ENCODE measurements at regions not wholly inside any gene's neighbourhood (a gene's known extent, or its start where the extent isn't known, plus 50 kb on each side); places are given as distances from the start of the nearest gene placed in this dataset.

DNA sequence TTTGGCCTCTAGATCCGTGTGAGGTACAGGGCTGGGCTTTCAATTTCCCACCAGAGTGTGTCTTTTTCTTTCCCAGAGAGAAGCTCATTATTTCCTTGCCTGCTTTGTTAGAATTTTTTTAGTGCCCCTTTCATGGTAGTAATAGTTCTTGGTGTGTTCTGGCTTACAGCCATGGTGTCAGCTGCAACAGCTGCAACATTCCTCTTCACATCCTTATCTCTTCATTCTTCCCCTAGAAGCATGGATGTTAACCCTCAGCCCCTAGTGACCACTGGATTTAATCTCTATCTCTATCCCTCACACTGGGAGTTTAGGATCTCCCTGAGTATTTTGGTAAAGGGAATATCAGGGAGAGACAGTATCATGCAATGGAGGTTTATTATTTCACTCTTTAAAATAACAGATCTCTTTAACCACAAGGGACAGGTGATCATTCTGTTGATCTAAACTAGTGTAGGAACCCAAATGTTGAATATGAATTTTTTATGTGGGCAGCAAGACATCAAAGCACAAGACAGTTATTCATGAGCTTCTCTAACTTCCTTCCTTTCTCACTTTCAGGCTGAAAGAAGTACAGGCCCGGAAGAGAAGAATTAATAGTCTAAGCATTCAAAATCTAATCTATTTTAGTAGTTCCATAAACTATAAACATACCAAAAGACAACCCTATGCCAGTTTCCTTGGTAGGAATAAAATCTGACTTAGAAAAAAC lies 160.2 kb downstream of the FAM170A start:
- no peak overlapping the region for H3K27ac Mint-ChIP-seq (ENCODE audit: unreplicated experiment)
- TF ChIP-seq, protein P1, sequence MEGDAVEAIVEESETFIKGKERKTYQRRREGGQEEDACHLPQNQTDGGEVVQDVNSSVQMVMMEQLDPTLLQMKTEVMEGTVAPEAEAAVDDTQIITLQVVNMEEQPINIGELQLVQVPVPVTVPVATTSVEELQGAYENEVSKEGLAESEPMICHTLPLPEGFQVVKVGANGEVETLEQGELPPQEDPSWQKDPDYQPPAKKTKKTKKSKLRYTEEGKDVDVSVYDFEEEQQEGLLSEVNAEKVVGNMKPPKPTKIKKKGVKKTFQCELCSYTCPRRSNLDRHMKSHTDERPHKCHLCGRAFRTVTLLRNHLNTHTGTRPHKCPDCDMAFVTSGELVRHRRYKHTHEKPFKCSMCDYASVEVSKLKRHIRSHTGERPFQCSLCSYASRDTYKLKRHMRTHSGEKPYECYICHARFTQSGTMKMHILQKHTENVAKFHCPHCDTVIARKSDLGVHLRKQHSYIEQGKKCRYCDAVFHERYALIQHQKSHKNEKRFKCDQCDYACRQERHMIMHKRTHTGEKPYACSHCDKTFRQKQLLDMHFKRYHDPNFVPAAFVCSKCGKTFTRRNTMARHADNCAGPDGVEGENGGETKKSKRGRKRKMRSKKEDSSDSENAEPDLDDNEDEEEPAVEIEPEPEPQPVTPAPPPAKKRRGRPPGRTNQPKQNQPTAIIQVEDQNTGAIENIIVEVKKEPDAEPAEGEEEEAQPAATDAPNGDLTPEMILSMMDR (IDR thresholded peaks at IDR 0.05; ENCODE audit: unreplicated experiment): no peak

DNA sequence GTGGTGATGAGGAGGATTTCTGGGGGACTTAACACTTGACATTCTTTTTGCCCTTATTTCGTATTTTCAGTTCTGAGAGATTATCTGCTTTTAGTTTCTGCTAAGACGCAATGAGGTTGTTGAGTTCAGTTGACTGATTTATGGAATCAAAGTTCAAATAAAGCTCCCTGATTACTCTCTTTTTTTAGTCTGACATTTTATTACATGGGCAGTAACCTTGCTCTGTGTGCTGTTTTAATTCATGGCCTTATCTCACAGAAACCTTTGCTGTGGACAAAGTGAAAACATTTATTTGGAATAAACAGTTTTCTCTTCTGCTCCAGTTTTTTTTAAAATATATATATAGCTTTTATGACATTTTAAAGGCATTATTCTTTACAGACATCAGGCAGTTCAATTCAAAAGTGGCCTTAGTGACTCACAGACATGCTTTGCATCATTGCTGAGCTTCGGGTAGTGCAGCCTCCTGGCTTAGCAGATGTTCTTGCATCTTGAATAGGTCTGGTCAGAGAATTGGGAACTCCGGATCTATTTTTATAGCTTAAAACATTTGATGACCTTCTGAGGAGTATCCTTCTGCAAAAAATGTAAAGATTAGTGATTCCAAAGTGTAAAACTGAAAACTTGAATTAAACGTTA lies 162.9 kb downstream of the FAM170A start:
- Mint-ChIP-seq H3K36me3 (ENCODE audit: low read depth, unreplicated experiment) (no peaks in the 10 kb centered on the region), H3K4me3 (ENCODE audit: unreplicated experiment) (no peak overlapping the region), H3K9me3 (ENCODE audit: unreplicated experiment) (no peaks in the 10 kb centered on the region), H3K27me3 (ENCODE audit: unreplicated experiment) (peaks cover 2% of the 10 kb centered on the region), H3K27ac (ENCODE audit: unreplicated experiment) (no peak overlapping the region), H3K4me1 (ENCODE audit: unreplicated experiment) (no peaks in the 10 kb centered on the region)
- no peak for DNase-seq (ENCODE audit: low spot score)
- TF ChIP-seq, protein P1 (IDR thresholded peaks at IDR 0.05; ENCODE audit: unreplicated experiment): no peak

More for the DNA sequence above, 160.2 kb downstream of the FAM170A start:
- Mint-ChIP-seq H3K27me3 (ENCODE audit: unreplicated experiment) (peaks cover 2% of the 10 kb centered on the region), H3K9me3 (ENCODE audit: unreplicated experiment) (no peaks in the 10 kb centered on the region), H3K4me3 (ENCODE audit: unreplicated experiment) (no peak overlapping the region), H3K36me3 (ENCODE audit: low read depth, unreplicated experiment) (no peaks in the 10 kb centered on the region), H3K4me1 (ENCODE audit: unreplicated experiment) (no peaks in the 10 kb centered on the region)
- no peak for DNase-seq (ENCODE audit: low spot score)

GRCh38 chr5:119795768-119796167 lies 166.4 kb downstream of the FAM170A start:
- TF ChIP-seq, protein P1 (IDR thresholded peaks at IDR 0.05; ENCODE audit: unreplicated experiment): no peak
- H3K27me3 Mint-ChIP-seq (ENCODE audit: unreplicated experiment): peaks cover 2% of the 10 kb centered on the region
- no peaks in the 10 kb centered on the region for H3K36me3 Mint-ChIP-seq (ENCODE audit: low read depth, unreplicated experiment)
- no peak for DNase-seq (ENCODE audit: low spot score)
- no peaks in the 10 kb centered on the region for H3K9me3 Mint-ChIP-seq (ENCODE audit: unreplicated experiment)
- no peak overlapping the region for H3K4me3 Mint-ChIP-seq (ENCODE audit: unreplicated experiment)
- no peak overlapping the region for H3K27ac Mint-ChIP-seq (ENCODE audit: unreplicated experiment)
- no peaks in the 10 kb centered on the region for H3K4me1 Mint-ChIP-seq (ENCODE audit: unreplicated experiment)

DNA sequence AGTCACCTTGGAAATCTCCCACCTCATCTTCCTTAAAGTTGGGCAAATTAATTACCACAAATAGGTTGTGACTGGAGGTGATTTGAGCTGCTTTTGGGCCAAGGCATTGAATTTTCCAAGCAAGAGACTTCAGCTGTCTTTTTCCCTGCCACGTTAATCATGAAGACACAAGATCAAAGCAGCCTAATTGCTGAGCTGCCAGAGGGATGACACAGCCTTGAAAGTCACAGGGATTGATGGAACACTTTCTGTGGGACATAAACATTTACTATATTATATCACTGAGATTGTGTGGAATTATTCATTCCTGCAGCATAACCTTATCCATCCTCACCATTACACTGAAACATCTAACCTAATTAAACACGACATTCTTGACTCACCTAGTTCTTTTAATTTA lies 172.2 kb downstream of the FAM170A start:
- no peak overlapping the region for H3K27ac Mint-ChIP-seq (ENCODE audit: unreplicated experiment)
- no peaks in the 10 kb centered on the region for H3K27me3 Mint-ChIP-seq (ENCODE audit: unreplicated experiment)
- no peaks in the 10 kb centered on the region for H3K9me3 Mint-ChIP-seq (ENCODE audit: unreplicated experiment)
- TF ChIP-seq, protein P1 (IDR thresholded peaks at IDR 0.05; ENCODE audit: unreplicated experiment): no peak
- H3K4me3 Mint-ChIP-seq (ENCODE audit: unreplicated experiment): no peak overlapping the region
- DNase-seq (ENCODE audit: low spot score): no peak
- no peaks in the 10 kb centered on the region for H3K36me3 Mint-ChIP-seq (ENCODE audit: low read depth, unreplicated experiment)
- no peaks in the 10 kb centered on the region for H3K4me1 Mint-ChIP-seq (ENCODE audit: unreplicated experiment)

GRCh38 chr5:119808024-119808423 lies 178.7 kb downstream of the FAM170A start:
- DNase-seq (ENCODE audit: low spot score): no peak
- TF ChIP-seq, protein P1 (IDR thresholded peaks at IDR 0.05; ENCODE audit: unreplicated experiment): no peak
- no peak overlapping the region for H3K4me3 Mint-ChIP-seq (ENCODE audit: unreplicated experiment)
- no peak overlapping the region for H3K27ac Mint-ChIP-seq (ENCODE audit: unreplicated experiment)
- no peaks in the 10 kb centered on the region for H3K4me1 Mint-ChIP-seq (ENCODE audit: unreplicated experiment)
- H3K36me3 Mint-ChIP-seq (ENCODE audit: low read depth, unreplicated experiment): no peaks in the 10 kb centered on the region
- H3K27me3 Mint-ChIP-seq (ENCODE audit: unreplicated experiment): no peaks in the 10 kb centered on the region
- no peaks in the 10 kb centered on the region for H3K9me3 Mint-ChIP-seq (ENCODE audit: unreplicated experiment)
